ENCODE measurements at regions not wholly inside any gene's neighbourhood (a gene's known extent, or its start where the extent isn't known, plus 50 kb on each side); places are given as distances from the start of the nearest gene placed in this dataset.

DNA sequence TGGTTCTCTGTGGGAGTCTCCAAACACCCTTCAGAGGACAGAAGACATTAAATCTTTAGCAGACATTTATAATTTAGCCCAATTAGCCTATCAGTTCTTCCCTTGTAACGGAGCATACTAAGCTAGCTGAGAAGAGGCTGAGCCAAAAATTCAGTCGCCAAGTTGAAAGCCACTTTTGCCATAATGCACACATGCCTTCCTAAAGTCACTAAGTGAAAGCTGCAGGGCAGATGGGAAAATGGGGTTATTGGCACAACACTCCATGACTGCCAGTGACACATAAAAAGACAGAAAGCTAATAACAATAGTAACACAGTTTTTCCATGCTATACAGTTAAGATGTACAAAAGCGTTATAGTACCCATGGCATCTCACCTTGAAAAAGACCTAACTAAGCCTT lies 176.2 kb downstream of the DIRAS2 start:
- Histone ChIP-seq H3K79me2 (ENCODE audit: insufficient read depth) (no peaks in the 10 kb centered on the region), H3K36me3 (replicated peaks in 1 of 2; ENCODE audit: control insufficient read depth in 1 of 2, insufficient read depth in 2 of 2, low read length in 1 of 2) (no peaks in the 10 kb centered on the region)

More for the DNA sequence above, 176.2 kb downstream of the DIRAS2 start:
- DNase-seq: no peak
- 26% methylated on average over 3 of the region's 3 CpGs for WGBS (ENCODE audit: low lambda C conversion rate)
- CTCF ChIA-PET: interaction anchor here (0.6 kb wide), 1 partner anchor 608 kb away, joined by 3 read pairs; no protein-coding TSS in a partner anchor
- no peaks in the 10 kb centered on the region for H3K9me2 ChIP-seq
- no peaks in the 10 kb centered on the region for H3F3A ChIP-seq (replicated peaks; ENCODE audit: insufficient read depth)
- H3K4me2 ChIP-seq: no peak overlapping the region
- TF ChIP-seq NFIC (IDR thresholded peaks at IDR 0.05; ENCODE audit: borderline replicate concordance): no peak
- no peak for TF ChIP-seq SIN3A (IDR thresholded peaks at IDR 0.05; ENCODE audit: borderline replicate concordance, low read depth, low read length)
- no peak for TF ChIP-seq MEF2A (IDR thresholded peaks at IDR 0.05; ENCODE audit: borderline replicate concordance, low read depth)
- TF ChIP-seq, protein P1, sequence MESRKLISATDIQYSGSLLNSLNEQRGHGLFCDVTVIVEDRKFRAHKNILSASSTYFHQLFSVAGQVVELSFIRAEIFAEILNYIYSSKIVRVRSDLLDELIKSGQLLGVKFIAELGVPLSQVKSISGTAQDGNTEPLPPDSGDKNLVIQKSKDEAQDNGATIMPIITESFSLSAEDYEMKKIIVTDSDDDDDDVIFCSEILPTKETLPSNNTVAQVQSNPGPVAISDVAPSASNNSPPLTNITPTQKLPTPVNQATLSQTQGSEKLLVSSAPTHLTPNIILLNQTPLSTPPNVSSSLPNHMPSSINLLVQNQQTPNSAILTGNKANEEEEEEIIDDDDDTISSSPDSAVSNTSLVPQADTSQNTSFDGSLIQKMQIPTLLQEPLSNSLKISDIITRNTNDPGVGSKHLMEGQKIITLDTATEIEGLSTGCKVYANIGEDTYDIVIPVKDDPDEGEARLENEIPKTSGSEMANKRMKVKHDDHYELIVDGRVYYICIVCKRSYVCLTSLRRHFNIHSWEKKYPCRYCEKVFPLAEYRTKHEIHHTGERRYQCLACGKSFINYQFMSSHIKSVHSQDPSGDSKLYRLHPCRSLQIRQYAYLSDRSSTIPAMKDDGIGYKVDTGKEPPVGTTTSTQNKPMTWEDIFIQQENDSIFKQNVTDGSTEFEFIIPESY (IDR thresholded peaks at IDR 0.05; ENCODE audit: borderline replicate concordance, low read depth): no peak
- no peak for TF ChIP-seq GATA2 (CRISPR knock-in tag; IDR thresholded peaks at IDR 0.05)
- TF ChIP-seq, protein P2, sequence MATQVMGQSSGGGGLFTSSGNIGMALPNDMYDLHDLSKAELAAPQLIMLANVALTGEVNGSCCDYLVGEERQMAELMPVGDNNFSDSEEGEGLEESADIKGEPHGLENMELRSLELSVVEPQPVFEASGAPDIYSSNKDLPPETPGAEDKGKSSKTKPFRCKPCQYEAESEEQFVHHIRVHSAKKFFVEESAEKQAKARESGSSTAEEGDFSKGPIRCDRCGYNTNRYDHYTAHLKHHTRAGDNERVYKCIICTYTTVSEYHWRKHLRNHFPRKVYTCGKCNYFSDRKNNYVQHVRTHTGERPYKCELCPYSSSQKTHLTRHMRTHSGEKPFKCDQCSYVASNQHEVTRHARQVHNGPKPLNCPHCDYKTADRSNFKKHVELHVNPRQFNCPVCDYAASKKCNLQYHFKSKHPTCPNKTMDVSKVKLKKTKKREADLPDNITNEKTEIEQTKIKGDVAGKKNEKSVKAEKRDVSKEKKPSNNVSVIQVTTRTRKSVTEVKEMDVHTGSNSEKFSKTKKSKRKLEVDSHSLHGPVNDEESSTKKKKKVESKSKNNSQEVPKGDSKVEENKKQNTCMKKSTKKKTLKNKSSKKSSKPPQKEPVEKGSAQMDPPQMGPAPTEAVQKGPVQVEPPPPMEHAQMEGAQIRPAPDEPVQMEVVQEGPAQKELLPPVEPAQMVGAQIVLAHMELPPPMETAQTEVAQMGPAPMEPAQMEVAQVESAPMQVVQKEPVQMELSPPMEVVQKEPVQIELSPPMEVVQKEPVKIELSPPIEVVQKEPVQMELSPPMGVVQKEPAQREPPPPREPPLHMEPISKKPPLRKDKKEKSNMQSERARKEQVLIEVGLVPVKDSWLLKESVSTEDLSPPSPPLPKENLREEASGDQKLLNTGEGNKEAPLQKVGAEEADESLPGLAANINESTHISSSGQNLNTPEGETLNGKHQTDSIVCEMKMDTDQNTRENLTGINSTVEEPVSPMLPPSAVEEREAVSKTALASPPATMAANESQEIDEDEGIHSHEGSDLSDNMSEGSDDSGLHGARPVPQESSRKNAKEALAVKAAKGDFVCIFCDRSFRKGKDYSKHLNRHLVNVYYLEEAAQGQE (IDR thresholded peaks at IDR 0.05; ENCODE audit: low read depth, low read length): no peak
- TF ChIP-seq MXI1 (IDR thresholded peaks at IDR 0.05; ENCODE audit: low read depth, low read length): no peak
- TF ChIP-seq, protein P3, sequence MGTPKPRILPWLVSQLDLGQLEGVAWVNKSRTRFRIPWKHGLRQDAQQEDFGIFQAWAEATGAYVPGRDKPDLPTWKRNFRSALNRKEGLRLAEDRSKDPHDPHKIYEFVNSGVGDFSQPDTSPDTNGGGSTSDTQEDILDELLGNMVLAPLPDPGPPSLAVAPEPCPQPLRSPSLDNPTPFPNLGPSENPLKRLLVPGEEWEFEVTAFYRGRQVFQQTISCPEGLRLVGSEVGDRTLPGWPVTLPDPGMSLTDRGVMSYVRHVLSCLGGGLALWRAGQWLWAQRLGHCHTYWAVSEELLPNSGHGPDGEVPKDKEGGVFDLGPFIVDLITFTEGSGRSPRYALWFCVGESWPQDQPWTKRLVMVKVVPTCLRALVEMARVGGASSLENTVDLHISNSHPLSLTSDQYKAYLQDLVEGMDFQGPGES (IDR thresholded peaks at IDR 0.05; ENCODE audit: low read depth, low read length): no peak
- TF ChIP-seq, protein P4, sequence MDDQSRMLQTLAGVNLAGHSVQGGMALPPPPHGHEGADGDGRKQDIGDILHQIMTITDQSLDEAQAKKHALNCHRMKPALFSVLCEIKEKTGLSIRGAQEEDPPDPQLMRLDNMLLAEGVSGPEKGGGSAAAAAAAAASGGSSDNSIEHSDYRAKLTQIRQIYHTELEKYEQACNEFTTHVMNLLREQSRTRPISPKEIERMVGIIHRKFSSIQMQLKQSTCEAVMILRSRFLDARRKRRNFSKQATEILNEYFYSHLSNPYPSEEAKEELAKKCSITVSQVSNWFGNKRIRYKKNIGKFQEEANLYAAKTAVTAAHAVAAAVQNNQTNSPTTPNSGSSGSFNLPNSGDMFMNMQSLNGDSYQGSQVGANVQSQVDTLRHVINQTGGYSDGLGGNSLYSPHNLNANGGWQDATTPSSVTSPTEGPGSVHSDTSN (IDR thresholded peaks at IDR 0.05): no peak
- TF ChIP-seq RAD21 (IDR thresholded peaks at IDR 0.05; ENCODE audit: low read length): no peak
- TF ChIP-seq YY1 (IDR thresholded peaks at IDR 0.05; ENCODE audit: low read depth): no peak
- no peak for TF ChIP-seq RFX5 (IDR thresholded peaks at IDR 0.05; ENCODE audit: low read length)
- no peak for TF ChIP-seq FOSL2 (IDR thresholded peaks at IDR 0.05; ENCODE audit: borderline replicate concordance, low read depth)
- no peak for TF ChIP-seq NRF1 (IDR thresholded peaks at IDR 0.05; ENCODE audit: low read depth, low read length)
- TF ChIP-seq, protein P5, sequence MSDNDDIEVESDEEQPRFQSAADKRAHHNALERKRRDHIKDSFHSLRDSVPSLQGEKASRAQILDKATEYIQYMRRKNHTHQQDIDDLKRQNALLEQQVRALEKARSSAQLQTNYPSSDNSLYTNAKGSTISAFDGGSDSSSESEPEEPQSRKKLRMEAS (IDR thresholded peaks at IDR 0.05; ENCODE audit: low read depth): no peak
- H3K9ac ChIP-seq: no peak overlapping the region
- H3K4me1 ChIP-seq (ENCODE audit: control insufficient read depth in 1 of 2, insufficient read depth in 2 of 2, low read depth in 1 of 2, low read length in 1 of 2): peaks cover 0 to 6% of the 10 kb centered on the region in 2 experiments; a peak in 2 of 4 replicates
- H3K27ac ChIP-seq (ENCODE audit: low read depth in 2 of 2, low read length in 1 of 2): no peak overlapping the region
- H3K9me3 ChIP-seq: no peaks in the 10 kb centered on the region
- no peaks in the 10 kb centered on the region for H3K27me3 ChIP-seq (ENCODE audit: insufficient read depth)
- no peak overlapping the region for H3K4me3 ChIP-seq (ENCODE audit: low read depth in 2 of 2, low read length in 1 of 2)
- H2AFZ ChIP-seq (ENCODE audit: low read depth): no peak overlapping the region
- POLR2A ChIA-PET: no interaction called here
- no peaks in the 10 kb centered on the region for H4K20me1 ChIP-seq (ENCODE audit: insufficient read depth)

Data from SK-N-SH (cell line).